Activated CD4-positive, alpha-beta T cell treated with anti-CD3 and anti-CD28 coated beads for 1 hour (primary cell): ENCODE measurements at regions not wholly inside any gene's neighbourhood (a gene's known extent, or its start where the extent isn't known, plus 50 kb on each side); places are given as distances from the start of the nearest gene placed in this dataset.

Experiments used
- DNase-seq: peaks from one replicate; pipeline ENCODE4 v3.0.0-alpha.2; 2020

DNA sequence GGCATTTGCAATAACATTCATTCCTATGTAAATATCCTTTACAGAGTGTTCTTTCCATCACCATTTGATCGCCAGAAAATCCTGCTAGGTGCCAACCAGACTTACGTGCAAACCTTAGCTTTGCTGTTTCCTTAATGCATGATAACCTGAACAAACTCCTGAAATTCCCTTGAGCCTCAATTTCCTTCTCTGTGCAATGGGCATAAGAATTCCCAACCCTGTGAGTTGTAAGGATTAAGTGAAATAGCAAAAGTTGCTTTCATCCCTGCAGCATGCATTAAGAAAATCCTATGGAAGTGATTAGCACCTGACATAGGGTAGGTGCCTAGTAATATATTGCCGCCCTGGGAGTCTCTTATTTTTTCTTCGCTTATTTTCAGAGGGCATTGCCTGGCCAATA lies 272.7 kb downstream of the MAF start:
- DNase-seq: no peak

DNA sequence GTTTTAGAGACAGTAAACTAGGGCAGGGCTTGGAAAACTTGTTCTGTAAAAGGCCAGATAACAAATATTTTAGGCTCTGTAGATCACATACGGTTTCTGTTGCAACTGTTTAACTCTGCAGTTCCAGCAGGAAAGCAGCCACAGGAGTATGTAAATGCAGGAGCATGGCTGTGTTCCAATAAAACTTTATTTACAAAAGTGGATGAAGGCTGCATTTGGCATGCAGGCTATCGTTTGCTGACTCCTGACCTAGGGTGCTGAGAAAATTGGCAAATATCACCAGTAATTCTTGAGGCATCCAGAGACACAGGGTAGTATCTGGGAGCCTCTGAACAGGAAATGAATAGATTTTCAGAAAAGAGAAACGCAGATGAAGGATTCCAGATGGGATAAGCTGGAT lies 274.0 kb downstream of the MAF start:
- no peak for DNase-seq

DNA sequence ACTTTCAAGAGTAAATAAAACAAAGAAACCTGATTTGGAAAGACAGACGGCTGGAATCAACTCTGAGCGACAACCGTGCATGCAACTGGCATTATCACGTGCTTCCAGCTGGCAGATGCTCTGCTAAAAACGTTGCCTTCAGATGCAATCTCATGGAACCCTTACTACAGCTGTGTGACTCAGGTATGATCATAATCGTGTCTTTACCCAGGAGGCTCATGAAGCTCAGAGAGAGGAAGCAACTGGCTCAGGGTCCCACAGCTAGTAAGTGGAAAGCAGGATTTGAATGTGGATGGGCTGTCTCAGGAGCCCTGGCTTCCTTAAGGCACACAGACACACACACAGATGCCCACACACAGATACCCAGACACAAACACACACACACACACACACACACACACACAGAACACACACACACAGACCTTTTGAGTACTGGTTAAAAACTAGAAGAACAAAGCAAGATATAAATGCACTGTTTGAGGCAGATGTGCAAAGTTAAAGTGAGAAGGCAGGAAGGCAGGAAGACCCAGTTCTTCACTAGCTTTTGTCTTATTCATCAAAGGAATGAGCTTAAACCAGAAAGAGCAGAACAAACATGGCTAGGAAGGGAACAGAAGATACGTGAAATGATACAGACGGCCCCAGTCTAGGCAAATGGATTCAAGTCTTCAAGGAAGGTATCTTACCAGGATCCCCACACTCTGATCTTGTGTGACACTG lies 275.2 kb downstream of the MAF start:
- DNase-seq: no peak

DNA sequence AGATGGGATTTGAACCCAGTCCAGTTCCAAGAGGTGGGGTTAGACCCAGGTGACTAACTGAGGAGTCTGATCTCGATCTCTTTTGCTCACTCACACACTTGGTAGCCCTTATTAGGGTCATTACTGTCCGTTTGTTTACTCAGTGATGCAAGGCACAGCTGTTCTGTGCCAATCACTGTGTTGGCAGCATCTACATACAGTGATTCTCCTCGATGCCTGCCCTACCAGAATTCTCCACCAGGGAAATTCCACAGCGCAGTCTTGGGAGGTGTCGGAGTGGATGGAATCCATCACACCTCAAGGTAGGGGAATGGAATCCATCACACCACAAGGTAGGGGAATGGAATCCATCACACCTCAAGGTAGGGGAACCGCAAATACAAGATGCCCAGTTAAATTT lies 279.6 kb downstream of the MAF start:
- no peak for DNase-seq

DNA sequence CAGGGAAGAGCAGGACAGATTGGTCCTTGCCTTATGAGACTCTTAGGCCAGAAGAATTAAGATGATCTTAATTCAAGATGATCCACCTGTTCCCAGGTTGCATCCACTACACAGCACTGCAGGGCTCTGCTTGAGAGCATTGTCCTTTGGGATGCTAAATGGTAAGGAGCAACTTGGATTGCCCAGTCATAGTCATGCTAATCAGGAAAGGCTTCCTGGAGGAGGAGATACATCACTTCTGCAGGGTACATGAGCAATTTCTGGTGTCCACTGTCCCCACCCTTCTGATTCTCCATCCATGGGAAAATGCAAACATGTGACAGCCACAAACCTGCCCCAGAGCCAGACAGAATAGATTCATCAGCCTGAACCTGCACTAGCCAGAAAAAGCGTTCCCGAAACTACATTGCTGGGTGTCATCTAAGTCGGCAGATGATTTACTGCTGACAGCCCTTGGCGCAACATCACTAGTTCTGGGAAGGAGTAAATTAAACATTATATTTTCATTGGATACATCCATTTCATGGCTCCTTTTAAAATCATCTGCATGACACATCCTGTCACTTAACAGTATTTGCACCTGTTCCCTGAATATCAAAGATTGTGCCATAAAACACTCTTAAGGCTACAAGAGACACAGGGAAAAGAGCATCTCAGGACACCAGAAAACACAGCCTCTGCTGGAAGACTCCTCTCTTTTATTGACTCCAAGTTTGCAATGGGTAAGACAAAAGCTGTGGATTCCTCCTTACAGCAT lies 282.2 kb downstream of the MAF start:
- no peak for DNase-seq

DNA sequence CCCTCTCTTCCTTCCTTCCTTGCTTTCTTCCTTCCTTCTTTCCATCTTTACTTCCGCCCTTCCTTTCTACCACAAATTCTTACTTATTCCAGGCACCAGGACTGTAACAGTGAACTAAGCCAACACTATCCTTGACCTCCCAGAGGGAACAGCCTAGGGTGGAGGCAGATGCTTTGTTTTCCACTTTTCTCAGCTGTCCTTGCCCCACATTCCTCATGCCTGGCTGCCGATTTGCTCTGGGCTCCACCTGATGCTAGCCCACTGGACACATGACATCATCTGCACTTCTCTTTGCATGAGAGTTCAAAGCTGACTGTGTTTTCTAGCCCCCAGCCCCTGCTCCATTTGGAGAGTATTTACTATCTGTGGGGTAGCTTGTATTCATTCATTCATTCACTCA lies 283.0 kb downstream of the MAF start:
- no peak for DNase-seq

DNA sequence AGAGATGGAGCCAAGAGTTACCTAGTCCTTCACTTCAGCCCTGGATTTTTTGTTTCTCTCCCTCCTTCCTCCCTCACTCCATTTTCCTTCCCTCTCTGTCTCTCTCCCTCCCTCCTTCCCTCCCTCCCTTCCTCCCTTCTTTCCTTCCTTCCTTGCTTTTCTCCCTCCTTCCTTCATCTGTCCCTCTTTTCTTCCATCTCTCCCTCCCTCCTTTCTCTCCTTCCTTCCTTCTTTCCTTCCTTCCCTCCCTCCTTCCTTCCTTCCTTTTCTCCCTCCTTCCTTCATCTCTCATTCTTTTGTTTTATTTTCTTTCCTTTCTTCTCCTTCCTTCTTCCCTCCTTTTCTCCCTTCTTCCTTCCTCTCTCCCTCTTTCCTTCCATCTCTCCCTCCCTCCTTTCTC lies 283.5 kb downstream of the MAF start:
- no peak for DNase-seq

DNA sequence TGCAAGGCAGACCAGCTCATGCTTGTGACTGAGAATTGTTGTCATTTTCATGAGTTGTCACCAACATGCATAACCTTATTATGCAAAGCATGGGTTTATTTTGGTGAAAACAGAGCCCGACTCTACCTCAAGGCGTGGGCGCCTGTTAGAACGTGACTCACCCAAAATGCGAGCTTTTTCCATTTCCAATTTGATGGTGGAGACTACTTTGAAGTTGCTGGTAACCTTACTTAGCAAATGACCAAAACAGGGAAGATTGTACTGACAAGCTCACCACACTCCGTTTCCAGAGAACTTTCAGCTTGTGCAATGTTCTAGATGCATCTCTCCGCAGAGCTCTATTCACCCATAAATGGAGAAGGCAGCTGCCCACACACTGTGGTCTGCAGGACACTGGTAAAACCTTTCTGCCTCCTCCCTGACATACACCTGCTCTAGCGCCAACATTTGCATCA lies 284.5 kb downstream of the MAF start:
- DNase-seq: peak; percentile 14

DNA sequence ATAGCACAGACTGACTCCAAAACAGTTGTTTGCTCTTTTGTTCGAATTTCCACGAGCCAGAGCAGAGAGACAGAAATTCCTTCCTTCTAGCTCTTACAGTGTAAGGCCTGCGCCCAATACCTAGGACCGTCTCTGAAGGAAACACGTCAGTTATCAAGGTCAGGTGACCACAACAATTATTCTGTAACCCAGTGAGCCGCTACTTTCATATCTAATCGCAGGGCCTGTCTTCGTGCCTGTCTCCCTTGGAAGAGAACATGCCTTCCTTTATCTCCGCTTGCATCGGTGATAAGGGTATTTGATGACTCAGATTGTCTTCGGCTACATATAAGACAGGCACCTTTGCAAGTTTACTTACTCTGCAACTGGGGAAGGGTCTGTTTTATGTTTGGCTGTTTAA lies 288.0 kb downstream of the MAF start:
- no peak for DNase-seq

DNA sequence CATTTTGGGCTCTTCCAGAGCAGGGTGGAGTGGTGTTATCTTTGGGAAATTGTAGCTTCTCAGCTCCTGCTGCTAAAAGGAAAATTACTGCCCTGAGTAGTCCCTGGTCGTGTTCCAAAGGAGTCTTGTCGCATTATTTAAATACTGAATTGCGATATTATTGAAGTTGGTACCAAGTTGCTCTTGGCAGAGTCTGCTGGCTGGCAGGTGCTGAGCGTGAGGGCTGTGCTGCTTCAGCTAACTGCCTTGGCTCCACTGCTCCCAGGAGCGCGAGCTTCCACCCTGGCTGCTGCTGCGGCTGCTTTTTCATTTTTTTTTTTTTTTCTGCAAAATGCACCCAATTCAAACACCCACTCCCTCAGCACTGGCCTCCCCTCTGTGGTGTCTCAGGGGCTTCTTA lies 289.8 kb downstream of the MAF start:
- DNase-seq: no peak

DNA sequence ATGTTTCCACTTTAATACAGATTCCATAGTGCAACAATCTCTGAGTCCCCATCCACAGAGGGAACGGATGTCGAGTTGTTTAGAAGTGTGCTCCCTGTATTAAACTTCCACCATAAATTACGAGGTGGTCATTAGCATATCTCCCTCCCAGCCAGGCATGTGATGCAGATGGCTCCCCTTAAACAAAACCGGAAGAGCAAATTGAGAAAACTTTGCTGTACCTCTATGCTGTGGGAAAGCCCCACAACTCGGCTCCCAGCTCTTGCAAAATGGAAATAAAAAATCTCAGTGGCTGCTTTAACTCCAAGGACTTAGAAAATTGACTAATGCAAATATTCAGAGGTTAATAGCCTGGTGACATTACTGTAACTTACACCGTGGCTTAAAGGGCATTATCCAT lies 290.9 kb downstream of the MAF start:
- no peak for DNase-seq

DNA sequence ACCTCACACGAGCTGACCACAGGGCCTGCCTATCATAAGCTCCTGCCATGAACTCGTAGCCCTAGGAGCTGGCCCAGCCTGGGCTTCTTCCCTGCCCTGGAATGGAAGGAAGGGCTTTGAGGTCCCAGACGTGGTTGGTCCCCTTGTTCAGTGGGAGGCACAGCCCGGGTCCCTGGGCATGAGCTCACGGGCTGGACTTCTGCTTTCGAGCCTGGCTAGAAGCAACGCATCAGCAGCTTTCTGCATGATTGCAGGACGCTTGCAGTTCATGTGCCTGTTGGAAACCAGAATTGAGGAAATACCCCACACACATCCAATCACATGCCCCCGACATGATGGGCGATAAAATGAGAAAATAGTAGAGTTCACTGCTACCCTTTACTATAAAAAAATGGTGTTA lies 293.3 kb downstream of the MAF start:
- no peak for DNase-seq

DNA sequence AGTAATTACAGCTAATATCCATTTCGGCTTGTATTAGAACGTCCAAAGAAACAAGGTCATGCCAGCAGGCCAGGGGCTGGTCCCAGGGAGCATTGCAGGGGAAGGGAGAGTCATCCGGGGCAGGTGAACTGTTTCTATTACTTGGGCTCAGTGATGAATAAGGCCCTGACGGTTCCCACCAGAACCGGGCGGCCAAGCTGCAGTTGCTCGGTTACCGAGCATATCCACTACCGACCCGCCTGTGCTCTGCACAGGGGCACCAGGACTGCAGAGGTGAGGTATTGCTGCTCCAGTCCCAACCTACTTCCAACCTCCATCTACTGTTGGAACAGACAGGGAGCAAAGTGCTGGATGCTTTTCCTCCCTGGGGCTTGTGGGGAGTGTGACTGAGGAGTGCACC lies 295.5 kb downstream of the MAF start:
- no peak for DNase-seq

DNA sequence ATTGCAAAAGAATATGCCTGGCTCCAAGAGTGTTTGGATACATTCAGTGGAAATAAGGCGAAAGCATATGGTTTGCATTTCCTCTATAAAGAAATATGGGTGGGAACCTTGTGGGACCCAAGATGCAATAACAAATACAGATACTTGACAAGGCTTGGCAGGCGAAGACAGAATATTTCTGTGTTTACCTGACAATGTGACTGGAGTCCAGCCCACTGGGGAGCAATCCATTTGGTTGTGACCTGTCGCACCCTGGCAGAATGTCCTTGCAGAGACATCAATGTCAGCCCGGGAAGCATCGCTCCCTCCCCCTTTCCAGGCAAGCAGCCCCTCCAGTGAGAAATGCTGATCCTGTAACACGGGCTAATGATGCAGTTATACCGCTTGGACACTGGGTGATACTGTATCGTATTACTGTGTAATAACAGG lies 296.6 kb downstream of the MAF start:
- no peak for DNase-seq

DNA sequence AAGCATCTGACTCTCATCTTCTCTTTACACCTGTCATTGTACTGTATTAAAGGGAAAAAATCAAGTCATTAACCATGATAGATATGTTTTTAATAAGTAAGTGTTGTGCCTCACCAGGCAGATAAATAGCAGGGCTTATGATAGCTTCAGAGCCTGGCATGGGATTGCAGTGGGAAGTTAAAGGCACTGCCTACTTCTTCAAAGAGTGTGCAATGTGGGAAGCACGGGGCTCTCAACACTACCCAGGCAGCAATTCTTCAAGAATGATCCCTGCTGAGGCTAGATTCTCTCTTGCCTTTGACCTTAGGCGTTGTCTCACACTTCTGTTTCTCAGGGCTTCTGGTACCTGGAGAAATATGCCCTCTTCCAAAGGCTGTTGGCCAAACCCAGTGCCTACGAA lies 297.3 kb downstream of the MAF start:
- DNase-seq: no peak

DNA sequence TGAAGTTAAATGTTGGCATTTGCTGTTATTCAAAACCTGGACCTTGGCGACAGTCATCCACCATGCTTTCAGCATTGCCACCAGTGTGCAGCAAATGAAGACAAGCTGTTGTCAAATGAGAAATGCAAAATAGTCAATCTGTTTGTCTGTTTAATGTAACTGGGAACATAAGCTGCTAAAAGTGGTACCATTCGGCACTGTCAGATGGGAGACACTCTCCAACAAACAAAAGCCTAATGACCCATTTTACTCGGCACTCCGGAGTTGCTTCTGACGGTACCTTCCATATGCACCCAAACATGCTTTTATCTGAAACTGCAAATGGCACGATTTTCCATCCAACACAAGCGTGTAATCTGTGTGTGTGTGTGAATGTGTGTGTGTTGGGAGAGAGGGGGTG lies 297.8 kb downstream of the MAF start:
- no peak for DNase-seq

DNA sequence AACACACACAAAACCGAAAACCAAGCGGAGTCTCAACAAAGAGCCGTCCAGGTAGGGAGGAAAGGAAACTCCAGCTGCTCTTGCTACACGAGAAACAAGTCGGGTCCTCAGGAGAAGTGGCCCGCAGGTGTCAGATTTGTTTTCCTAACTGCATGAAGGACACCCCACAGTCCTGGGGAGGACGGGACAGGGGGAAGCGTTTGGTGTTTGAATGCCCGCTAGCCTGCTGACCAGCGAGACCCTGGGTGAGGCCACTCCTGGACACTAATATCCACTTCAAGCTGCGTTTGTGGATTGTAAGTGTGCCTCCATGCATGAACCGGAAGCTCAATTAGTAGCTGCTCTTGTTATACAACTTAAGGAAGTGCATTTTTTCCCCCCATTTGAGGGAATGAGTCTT lies 299.5 kb downstream of the MAF start:
- no peak for DNase-seq

DNA sequence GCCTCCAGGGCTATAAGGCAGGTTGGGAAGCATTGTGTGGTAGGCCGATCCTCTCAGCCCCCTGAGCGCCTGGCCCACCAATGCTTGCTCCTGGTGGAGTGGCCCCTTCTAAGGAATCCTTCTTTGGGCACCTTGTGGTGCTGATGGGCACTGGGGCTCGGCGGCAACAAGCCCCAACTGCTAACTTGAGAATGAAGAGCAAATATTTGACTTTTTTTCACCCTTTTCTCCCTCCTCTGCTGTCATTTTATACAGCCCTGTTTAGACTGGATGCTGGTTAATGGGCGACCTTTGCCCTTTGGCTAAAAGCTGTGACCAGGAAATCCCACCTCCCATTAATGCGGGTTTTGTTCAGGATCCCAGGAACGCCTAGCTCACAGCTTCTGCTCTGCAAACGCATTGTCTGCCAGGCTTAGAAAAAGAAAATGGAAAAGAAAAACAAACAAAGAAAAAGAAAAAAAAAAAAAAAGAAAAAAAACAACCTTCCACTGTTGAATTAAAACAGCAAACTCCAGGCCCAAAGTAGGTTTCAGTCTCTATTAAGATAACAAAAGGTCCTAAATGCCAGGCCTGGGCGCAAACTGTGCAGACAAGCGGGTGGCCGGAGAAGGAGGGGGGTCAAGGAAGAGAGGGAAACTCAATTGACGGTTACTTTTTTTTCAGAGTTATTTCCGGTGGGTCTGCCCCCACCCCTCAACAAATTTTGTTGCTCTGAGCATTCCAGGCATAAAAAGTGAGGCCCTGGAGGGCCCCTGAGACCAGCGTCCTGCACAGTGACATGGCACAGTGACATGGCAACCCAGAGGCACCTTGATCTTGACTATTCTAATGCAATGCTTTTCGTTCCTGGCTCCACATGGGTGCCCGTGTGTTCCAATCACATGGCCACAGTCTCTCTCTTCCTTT lies 301.4 kb downstream of the MAF start:
- no peak for DNase-seq

DNA sequence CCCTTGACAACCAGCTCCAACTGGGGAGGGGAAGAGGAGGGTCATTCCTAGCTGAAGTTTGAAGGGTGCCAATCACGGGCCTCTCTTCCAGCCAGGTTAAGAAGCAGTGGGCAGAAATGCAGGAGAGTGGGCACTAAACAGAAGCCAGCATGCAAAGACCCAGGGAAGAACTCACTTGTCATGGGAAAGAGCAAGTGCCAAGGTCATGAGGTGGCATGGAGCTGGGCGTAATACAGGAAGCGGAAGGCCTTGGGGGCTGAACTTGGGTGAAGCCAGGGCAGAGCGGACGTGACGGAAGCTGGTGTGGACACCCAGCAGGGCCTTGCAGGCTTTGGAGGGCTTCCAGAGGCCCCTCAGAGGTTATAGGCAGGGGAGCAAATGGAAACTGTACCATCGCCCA lies 302.1 kb downstream of the MAF start:
- no peak for DNase-seq

DNA sequence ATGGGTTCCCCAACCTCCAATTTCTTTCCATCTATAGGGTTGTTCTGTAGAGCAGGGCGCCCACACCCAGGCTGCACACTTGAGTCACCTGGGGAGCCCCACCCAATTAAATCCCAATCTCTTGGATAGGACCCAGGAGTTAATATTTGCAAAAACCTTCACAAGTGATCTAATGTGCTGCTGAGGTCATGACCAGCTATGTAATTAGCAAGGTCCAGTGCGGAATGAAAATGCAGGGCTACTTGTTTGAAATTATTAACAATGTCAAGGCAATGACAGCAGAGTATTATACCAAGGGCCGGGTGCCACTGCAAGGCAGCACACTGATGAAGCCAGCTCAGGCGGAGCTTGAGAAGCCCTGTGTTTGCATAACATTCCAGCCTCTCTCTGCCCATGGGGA lies 302.7 kb downstream of the MAF start:
- DNase-seq: no peak

DNA sequence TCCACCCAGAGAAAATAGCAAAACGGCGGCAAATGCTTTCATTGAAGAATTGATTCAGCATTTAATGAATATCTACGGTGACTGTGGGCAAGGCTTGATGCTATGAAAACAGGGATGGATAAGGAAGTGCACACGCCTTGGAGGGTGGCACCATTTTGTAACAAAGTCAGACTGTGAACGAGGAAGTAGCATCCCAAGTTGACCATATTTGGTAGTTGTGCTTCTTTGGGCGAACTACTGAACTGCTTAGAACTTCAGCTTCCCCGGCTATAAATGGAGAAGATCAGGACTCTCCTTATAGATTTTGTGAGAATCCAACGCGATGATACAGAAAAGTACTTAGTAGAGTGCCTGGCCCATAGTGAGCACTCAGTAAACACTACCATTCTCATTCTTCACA lies 303.2 kb downstream of the MAF start:
- DNase-seq: no peak

DNA sequence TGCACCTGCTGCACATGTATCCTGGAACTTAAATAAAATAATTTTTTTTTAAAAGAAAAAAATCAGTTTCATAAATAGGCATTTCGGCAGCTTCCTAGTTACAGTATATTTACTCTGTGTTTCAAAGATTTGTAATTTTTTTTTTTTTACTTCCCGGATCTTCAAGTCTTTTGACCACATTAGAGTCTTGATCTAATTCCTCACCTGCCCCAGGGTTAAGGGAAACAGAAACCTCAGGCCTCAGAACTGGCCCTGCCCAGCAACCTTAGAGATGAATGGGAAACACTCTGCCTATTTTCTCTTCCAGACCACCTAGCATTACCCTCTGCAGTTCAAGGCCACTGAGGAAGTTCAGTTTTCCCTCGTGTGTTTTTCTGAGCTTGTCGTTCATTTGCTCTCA lies 304.0 kb downstream of the MAF start:
- no peak for DNase-seq

DNA sequence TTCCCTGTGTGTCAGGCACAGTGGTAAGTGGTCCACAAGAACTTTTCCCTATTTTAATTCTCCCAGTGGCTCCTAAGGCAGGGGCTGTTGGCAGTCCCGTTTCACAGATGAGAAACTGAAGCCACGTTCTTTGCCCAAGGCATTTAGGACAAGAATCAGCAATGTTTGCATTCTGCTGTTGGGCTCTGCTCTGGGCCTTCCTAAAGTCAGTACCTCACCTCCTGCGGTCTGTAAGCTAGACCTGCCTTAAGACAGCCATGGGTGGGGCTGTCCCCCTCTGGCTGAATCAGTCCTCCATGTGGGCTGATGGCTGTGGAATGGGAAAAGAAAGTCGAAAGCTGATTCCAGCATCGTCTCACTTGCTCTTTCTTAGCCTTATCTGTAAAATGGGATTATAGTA lies 304.8 kb downstream of the MAF start:
- DNase-seq: no peak

DNA sequence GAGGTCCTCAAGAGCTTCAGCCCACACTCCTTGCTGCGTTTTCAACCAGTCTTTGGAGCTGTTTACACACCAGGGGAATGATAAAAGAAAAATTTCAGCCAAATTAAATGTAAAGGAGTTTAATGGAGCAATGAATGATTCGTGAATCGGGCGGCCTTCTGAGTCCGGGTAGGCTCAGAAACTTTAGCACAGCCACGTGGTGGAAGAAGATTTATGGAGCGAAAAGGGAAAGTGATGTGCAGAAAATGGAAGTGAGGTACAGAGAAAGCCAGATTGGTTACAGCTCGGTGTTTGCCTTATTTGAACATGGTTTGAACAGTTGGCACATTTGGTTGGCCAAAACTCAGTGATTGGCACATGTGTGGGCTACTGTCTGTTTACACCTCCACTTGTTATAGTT lies 305.4 kb downstream of the MAF start:
- DNase-seq: no peak
